22Rv1 (cell line): ENCODE measurements at regions not wholly inside any gene's neighbourhood (a gene's known extent, or its start where the extent isn't known, plus 50 kb on each side); places are given as distances from the start of the nearest gene placed in this dataset.

Source experiments
- H3K27ac ChIP-seq: fragments of 450-650 bp; 2 replicates; pipeline ENCODE4 v1.5.1; 2017
- ZFX ChIP-seq: fragments of 450-650 bp; IDR thresholded peaks from 2 replicates; pipeline ENCODE4 v1.6.1; 2017; ENCODE audit warnings: antibody characterized with exemption, borderline replicate concordance
- TF ChIP-seq, protein P1 (sequence below): fragments of 450-650 bp; IDR thresholded peaks from 2 replicates; pipeline ENCODE4 v1.5.1; 2017; ENCODE audit warnings: mild to moderate bottlenecking

DNA sequence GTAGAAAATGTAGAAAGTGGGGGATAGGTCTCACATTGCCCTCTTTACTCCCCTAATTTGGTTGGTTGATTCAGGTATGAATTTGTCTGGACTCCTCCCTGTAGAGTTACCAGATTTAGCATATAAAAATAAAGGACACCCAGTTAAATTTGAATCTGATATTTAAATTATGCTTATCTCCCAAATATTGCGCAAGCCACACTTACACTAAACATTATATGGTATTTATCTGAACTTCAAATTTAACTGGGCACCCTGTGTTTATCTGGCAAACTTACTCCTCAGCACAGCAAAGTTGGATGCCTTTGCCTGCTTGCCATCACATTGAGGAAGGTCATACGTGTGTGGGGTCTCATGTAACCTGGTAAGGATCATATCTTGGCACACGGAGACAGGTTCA, 882.4 kb upstream of the FAM98A start:
- H3K27ac ChIP-seq: no peak overlapping the region
- TF ChIP-seq, protein P1, sequence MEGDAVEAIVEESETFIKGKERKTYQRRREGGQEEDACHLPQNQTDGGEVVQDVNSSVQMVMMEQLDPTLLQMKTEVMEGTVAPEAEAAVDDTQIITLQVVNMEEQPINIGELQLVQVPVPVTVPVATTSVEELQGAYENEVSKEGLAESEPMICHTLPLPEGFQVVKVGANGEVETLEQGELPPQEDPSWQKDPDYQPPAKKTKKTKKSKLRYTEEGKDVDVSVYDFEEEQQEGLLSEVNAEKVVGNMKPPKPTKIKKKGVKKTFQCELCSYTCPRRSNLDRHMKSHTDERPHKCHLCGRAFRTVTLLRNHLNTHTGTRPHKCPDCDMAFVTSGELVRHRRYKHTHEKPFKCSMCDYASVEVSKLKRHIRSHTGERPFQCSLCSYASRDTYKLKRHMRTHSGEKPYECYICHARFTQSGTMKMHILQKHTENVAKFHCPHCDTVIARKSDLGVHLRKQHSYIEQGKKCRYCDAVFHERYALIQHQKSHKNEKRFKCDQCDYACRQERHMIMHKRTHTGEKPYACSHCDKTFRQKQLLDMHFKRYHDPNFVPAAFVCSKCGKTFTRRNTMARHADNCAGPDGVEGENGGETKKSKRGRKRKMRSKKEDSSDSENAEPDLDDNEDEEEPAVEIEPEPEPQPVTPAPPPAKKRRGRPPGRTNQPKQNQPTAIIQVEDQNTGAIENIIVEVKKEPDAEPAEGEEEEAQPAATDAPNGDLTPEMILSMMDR: no peak
- no peak for TF ChIP-seq ZFX

DNA sequence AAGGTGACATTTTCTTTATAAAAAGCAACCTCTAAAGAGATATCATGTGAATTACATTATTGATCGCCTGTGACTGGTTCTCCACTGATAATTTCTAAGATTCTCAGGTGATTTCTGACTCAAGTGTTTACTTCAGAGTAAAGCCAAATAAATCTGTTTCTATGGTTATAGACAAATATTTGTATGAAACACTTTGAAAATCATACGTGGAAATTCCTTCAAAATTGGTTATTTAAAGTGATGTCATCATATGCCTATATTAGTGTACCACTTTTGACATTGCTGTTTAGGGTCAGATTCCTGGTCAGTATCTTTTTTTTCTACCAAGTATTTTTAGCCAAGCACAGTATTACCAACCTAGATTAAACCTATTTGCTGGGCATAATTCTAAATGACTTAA, 881.3 kb upstream of the FAM98A start:
- TF ChIP-seq, protein P1: no peak
- no peak for TF ChIP-seq ZFX
- H3K27ac ChIP-seq: no peak overlapping the region

DNA sequence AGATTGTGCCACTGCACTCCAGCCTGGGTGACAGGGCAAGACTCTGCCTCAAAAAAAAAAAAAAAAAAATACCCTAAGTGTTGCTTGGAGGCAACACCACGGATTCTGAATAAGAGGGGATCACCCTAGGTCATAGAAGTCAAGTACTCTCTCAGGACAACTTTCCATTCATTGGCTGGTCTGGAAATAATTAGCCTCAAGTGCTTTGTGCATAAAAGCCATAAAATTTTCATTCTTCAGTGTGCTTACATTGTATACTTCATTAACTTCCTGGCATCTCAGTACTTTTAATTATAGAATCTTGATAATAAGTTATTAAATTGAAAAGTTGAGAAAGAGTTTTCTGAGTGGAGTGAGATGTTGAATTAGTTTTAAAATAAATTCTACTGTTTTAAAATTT, 876.1 kb upstream of the FAM98A start:
- H3K27ac ChIP-seq: no peak overlapping the region
- TF ChIP-seq, protein P1: no peak
- TF ChIP-seq ZFX: no peak

DNA sequence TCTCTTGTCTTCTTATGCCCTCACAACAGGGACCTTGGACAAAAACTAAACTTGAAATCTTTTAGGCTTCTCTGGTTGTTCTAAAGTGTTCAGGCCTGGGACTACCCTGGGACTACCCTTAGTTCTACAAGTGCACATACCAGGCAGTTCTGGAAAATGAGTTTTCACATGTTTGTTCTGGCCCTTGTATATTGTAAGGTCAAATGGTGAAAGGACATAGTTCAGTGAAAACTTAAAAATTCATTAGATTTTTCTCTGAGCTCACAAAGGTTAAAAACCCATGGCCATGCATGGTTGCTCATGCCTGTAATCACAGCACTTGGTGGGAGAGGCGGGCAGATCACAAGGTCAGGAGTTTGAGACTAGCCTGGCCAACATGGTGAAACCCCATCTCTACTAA, 875.5 kb upstream of the FAM98A start:
- no peak for TF ChIP-seq ZFX
- TF ChIP-seq, protein P1: no peak
- no peak overlapping the region for H3K27ac ChIP-seq

DNA sequence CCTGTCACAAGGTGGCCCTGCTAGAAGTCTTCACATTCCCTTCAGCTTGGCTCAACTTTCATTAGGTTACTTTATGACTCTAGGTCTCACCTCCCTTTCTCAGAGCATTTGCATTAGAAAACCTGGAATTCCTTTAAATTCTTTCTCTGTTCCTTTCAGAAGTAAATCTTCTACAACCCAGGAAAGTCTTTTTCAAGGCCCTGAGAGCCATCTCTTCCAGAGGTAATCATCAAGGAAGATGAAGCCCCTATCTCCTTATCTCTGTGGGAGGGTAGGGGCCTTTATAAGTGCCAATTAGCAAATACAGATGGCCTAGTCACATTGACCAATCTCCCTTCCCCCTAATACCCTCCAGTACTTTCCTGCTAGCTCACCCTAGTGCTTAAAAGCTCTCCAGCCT, 848.0 kb upstream of the FAM98A start:
- no peak for TF ChIP-seq ZFX
- TF ChIP-seq, protein P1: no peak
- H3K27ac ChIP-seq: no peak overlapping the region

DNA sequence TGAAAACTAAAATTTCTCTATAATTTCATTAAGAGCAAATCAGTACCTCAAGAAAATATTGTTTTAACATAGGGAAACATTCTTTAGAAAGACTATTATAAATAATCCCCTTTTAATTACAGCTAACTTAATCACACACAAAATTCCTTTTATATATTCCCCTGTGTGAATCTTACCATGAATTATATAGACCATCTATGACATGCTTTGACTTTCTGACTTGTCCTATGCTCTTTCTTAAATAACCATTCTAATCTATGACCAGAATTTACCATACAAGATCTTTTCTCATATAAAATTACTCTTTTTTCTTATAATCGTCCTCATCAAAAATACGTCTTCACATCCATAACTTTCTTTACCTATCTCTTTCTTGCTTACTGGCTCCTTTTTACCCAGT, 824.2 kb upstream of the FAM98A start:
- H3K27ac ChIP-seq: no peak overlapping the region
- TF ChIP-seq, protein P1: no peak
- no peak for TF ChIP-seq ZFX

DNA sequence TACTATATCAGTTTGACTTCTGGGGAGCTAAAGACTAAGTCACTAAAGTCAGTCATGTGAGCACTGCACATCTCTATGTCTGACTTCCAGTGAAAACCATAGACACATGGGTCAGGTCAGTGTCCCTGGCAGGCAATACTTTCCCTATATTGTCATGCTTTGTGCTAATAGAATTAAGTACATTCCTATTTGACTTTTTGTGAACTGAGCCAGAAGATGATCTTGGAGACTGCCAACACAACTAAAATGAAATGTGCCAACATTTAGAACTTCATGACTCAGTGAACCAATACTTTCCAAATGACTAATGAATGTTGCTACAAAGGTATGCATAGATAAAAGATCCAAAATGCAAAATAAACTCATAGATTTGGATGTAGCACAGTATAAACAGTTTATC, 820.8 kb upstream of the FAM98A start:
- TF ChIP-seq, protein P1: no peak
- no peak for TF ChIP-seq ZFX
- H3K27ac ChIP-seq: no peak overlapping the region
